IMR-90 (cell line): ENCODE measurements at regions not wholly inside any gene's neighbourhood (a gene's known extent, or its start where the extent isn't known, plus 50 kb on each side); places are given as distances from the start of the nearest gene placed in this dataset.

ENCODE experiments used
- ATAC-seq: fragments of 200-7000 bp; cut with Tn5 transposase; 2 replicates; pipeline ENCODE4 v1.9.1; 2020; ENCODE audit warnings: low read depth, mild to moderate bottlenecking, moderate library complexity
- BruUV-seq: library from RNA; stranded (reverse); fragments of 400-500 nt; replicated peaks from 2 replicates; lab custom pipeline; 2021; lab: Mats Ljungman, UMichigan
- CTCF ChIA-PET: fragments of 300-600 bp; formaldehyde crosslinking; extraction: SDS; loops from one replicate; lab custom pipeline; 2021; ENCODE audit warnings: antibody characterized with exemption; lab: Yijun Ruan, JAX
- POLR2A ChIA-PET: fragments of 300-600 bp; sonication (Branson Sonifier 250); formaldehyde crosslinking; loops from one replicate; lab custom pipeline; 2022; ENCODE audit warnings: antibody characterized with exemption; ENCODE audit not compliant: unreplicated experiment; lab: Charles Lee
- DNase-seq: peaks from one replicate; pipeline ENCODE4 v3.0.0; 2013
- H2AFZ ChIP-seq: replicated peaks from 2 replicates; pipeline ENCODE3; 2013; ENCODE audit warnings: low read length, mild to moderate bottlenecking; ENCODE audit not compliant: poor library complexity
- H2AK5ac ChIP-seq: 2 replicates; pipeline ENCODE4 v1.6.1; 2013; ENCODE audit warnings: low read depth, low read length, inconsistent platforms
- H2AK9ac ChIP-seq: replicated peaks from 2 replicates; pipeline ENCODE3; 2013; ENCODE audit warnings: mild to moderate bottlenecking, low read depth, low read length, moderate library complexity; ENCODE audit not compliant: poor library complexity
- H2BK120ac ChIP-seq: 2 replicates; pipeline ENCODE4 v1.6.1; 2013; ENCODE audit warnings: low read depth, low read length, inconsistent platforms
- H2BK15ac ChIP-seq: 3 replicates; pipeline ENCODE4 v1.6.1; 2013; ENCODE audit warnings: low read depth, low read length, inconsistent platforms
- H2BK20ac ChIP-seq: 2 replicates; pipeline ENCODE4 v1.6.1; 2013; ENCODE audit warnings: low read depth, mild to moderate bottlenecking, inconsistent platforms, low read length, moderate library complexity
- H2BK5ac ChIP-seq: 2 replicates; pipeline ENCODE4 v1.6.1; 2013; ENCODE audit warnings: mild to moderate bottlenecking, low read depth, low read length, inconsistent platforms; ENCODE audit not compliant: poor library complexity, severe bottlenecking
- H3K14ac ChIP-seq: replicated peaks from 2 replicates; pipeline ENCODE4 v1.6.1; 2013; ENCODE audit warnings: low read depth, low read length, inconsistent platforms
- H3K18ac ChIP-seq: 2 replicates; pipeline ENCODE4 v1.6.1; 2013; ENCODE audit warnings: low read depth, low read length, control low read depth
- H3K23ac ChIP-seq: 2 replicates; pipeline ENCODE4 v1.6.1; 2013; ENCODE audit warnings: low read depth, low read length, inconsistent platforms
- H3K27ac ChIP-seq: 2 replicates; pipeline ENCODE4 v1.5.1; 2013; ENCODE audit warnings: mild to moderate bottlenecking, control low read depth, low read length; ENCODE audit not compliant: insufficient read depth
- H3K27me3 ChIP-seq: 2 replicates; pipeline ENCODE4 v1.6.1; 2013; ENCODE audit warnings: low read length; ENCODE audit not compliant: control insufficient read depth, insufficient read depth
- H3K36me3 ChIP-seq: 2 replicates; pipeline ENCODE4 v1.6.1; 2013; ENCODE audit warnings: low read length, mixed read lengths; ENCODE audit not compliant: control insufficient read depth, insufficient read depth
- H3K4ac ChIP-seq: 2 replicates; pipeline ENCODE4 v1.6.1; 2013; ENCODE audit warnings: low read depth, low read length, inconsistent platforms
- H3K4me1 ChIP-seq: 2 replicates; pipeline ENCODE4 v1.6.1; 2013; ENCODE audit warnings: low read length, mixed read lengths; ENCODE audit not compliant: control insufficient read depth, insufficient read depth
- H3K4me2 ChIP-seq: 2 replicates; pipeline ENCODE4 v1.6.1; 2013; ENCODE audit warnings: low read depth, mild to moderate bottlenecking, control low read depth, low read length, moderate library complexity
- H3K4me3 ChIP-seq: 2 replicates; pipeline ENCODE4 v1.5.1; 2013; ENCODE audit warnings: low read depth, mild to moderate bottlenecking, control low read depth, low read length, moderate library complexity; ENCODE audit not compliant: insufficient read depth
- H3K56ac ChIP-seq: 2 replicates; pipeline ENCODE4 v1.6.1; 2013; ENCODE audit warnings: low read length, inconsistent platforms; ENCODE audit not compliant: insufficient read depth; ENCODE audit errors: extremely low read depth
- H3K79me1 ChIP-seq, 2 experiments: 2 replicates each; pipeline ENCODE4 v1.6.1; 2013; ENCODE audit warnings: low read length in 2 of 2, inconsistent platforms in 1 of 2, low read depth in 1 of 2
- H3K9ac ChIP-seq: 2 replicates; pipeline ENCODE4 v1.6.1; 2013; ENCODE audit warnings: low read depth, low read length, control low read depth
- H3K9me1 ChIP-seq: 2 replicates; pipeline ENCODE4 v1.6.1; 2013; ENCODE audit warnings: low read length, inconsistent platforms; ENCODE audit not compliant: insufficient read depth
- H3K9me3 ChIP-seq: 2 replicates; pipeline ENCODE4 v1.6.1; 2013; ENCODE audit warnings: low read length; ENCODE audit not compliant: control insufficient read depth, insufficient read depth
- H4K20me1 ChIP-seq: 2 replicates; pipeline ENCODE4 v1.6.1; 2013; ENCODE audit warnings: low read length, inconsistent platforms; ENCODE audit not compliant: insufficient read depth
- H4K5ac ChIP-seq: 2 replicates; pipeline ENCODE4 v1.6.1; 2013; ENCODE audit warnings: mild to moderate bottlenecking, low read depth, low read length, control low read depth
- H4K8ac ChIP-seq, 2 experiments: 2 replicates each; pipeline ENCODE4 v1.6.1; 2013; ENCODE audit warnings: low read depth in 2 of 2, low read length in 2 of 2, control low read depth in 1 of 2, inconsistent platforms in 1 of 2
- H4K91ac ChIP-seq: 2 replicates; pipeline ENCODE4 v1.6.1; 2013; ENCODE audit warnings: low read depth, low read length, inconsistent platforms; ENCODE audit not compliant: insufficient read depth
- BHLHE40 ChIP-seq: fragments of 150-350 bp; IDR thresholded peaks from 2 replicates; pipeline ENCODE4 v1.6.1; 2016; ENCODE audit warnings: mild to moderate bottlenecking, low read depth, low read length
- CEBPB ChIP-seq: IDR thresholded peaks from 2 replicates; pipeline ENCODE4 v1.6.1; 2012; ENCODE audit warnings: low read depth, low read length, improper control_type of control experiment
- CTCF ChIP-seq: conservative IDR thresholded peaks from 2 replicates; pipeline ENCODE4 v1.5.1; 2012; ENCODE audit warnings: mild to moderate bottlenecking, low read depth, low read length, improper control_type of control experiment
- ELK1 ChIP-seq: fragments of 150-350 bp; IDR thresholded peaks from 2 replicates; pipeline ENCODE4 v1.6.1; 2016; ENCODE audit warnings: low read depth, mild to moderate bottlenecking, low read length, moderate library complexity, borderline replicate concordance
- FOS ChIP-seq: fragments of 150-350 bp; IDR thresholded peaks from 2 replicates; pipeline ENCODE4 v1.6.1; 2016; ENCODE audit warnings: low read depth, low read length
- MAFK ChIP-seq: IDR thresholded peaks from 2 replicates; pipeline ENCODE4 v1.6.1; 2012; ENCODE audit warnings: low read depth, low read length, improper control_type of control experiment
- MAZ ChIP-seq: IDR thresholded peaks from 2 replicates; pipeline ENCODE4 v1.6.1; 2012; ENCODE audit warnings: low read depth, mild to moderate bottlenecking, low read length, improper control_type of control experiment, moderate library complexity, borderline replicate concordance
- NFE2L2 ChIP-seq: fragments of 150-350 bp; IDR thresholded peaks from 2 replicates; pipeline ENCODE4 v1.6.1; 2016; ENCODE audit warnings: low read depth, mild to moderate bottlenecking, low read length
- RCOR1 ChIP-seq: IDR thresholded peaks from 2 replicates; pipeline ENCODE4 v1.6.1; 2012; ENCODE audit warnings: mild to moderate bottlenecking, low read length, improper control_type of control experiment; ENCODE audit not compliant: insufficient replicate concordance
- SMC3 ChIP-seq: fragments of 150-350 bp; IDR thresholded peaks from 2 replicates; pipeline ENCODE4 v1.6.1; 2016; ENCODE audit warnings: low read depth, mild to moderate bottlenecking, antibody characterized with exemption, low read length, moderate library complexity
- USF2 ChIP-seq: fragments of 150-350 bp; IDR thresholded peaks from 2 replicates; pipeline ENCODE4 v1.6.1; 2017; ENCODE audit warnings: mild to moderate bottlenecking, antibody characterized with exemption, low read length, low read depth
- WGBS, 2 experiments: methylation state at CpG; one replicate each; pipeline versions ENCODE4 v1.1.5 to v1.1.7; 2013; ENCODE audit warnings: missing lambda C conversion rate in 2 of 2; ENCODE audit not compliant: insufficient read length in 1 of 2; ENCODE audit errors: extremely low coverage in 2 of 2; 5-methylcytosine and 5-hydroxymethylcytosine counted together
- dilution Hi-C: fragments of 300-500 bp; cut with HindIII; formaldehyde crosslinking; loops from one replicate; pipeline ENCODE4 v1.14.3; 2018; ENCODE audit warnings: low sequenced_read_pairs; ENCODE audit not compliant: unreplicated experiment
- in situ Hi-C: fragments of 300-500 bp; cut with MboI; formaldehyde crosslinking; loops from 3 replicates; pipeline ENCODE4 v1.14.3; 2019; ENCODE audit warnings: low sequenced_read_pairs, inconsistent platforms, mixed read lengths
- intact Hi-C: fragments of 100-400 bp; cut with micrococcal nuclease; formaldehyde crosslinking; loops from 2 replicates; pipeline ENCODE4 v1.10.0; 2022

- Histone ChIP-seq H2AK9ac (no peak overlapping the region), H3K18ac (no peak overlapping the region), H3K9me1 (no peaks in the 10 kb centered on the region), H3K23ac (no peak overlapping the region), H3K9ac (no peak overlapping the region), H3K4me1 (no peaks in the 10 kb centered on the region), H2AFZ (no peak overlapping the region), H3K9me3 (peaks cover 3% of the 10 kb centered on the region; the same call in 1 of the 2 replicates), H4K91ac (no peak overlapping the region), H3K36me3 (no peaks in the 10 kb centered on the region), H2BK15ac (no peak overlapping the region), H3K4ac (no peak overlapping the region), H2BK5ac (no peak overlapping the region), H3K56ac (no peak overlapping the region), H4K5ac (no peak overlapping the region), H3K27ac (no peak overlapping the region), H2BK20ac (no peak overlapping the region), H3K79me1 (no peaks in the 10 kb centered on the region), H2BK120ac (no peak overlapping the region), H3K4me3 (no peak overlapping the region), H2AK5ac (no peak overlapping the region), H3K27me3 (no peaks in the 10 kb centered on the region), H4K8ac (no peak overlapping the region), H4K20me1 (no peaks in the 10 kb centered on the region), H3K14ac (no peak overlapping the region), H3K4me2 (no peak overlapping the region)
- no peak for DNase-seq
- dilution Hi-C loops, result no loop called here
- WGBS, 2 experiments, result no CpG with 5 or more reads among the region's 1 CpG
- BruUV-seq, result no TSS peak
- in situ Hi-C loops, result no loop called here
- TF ChIP-seq MAZ (no peak), NFE2L2 (no peak), FOS (no peak), BHLHE40 (no peak), RCOR1 (no peak), ELK1 (no peak), CEBPB (no peak), USF2 (no peak), SMC3 (no peak), MAFK (no peak), CTCF (no peak)
- no peak for ATAC-seq
- ChIA-PET CTCF (interaction anchor here (0.6 kb wide), 2 partner anchors 90 to 300 kb away, joined by 3 to 8 read pairs; no protein-coding TSS in a partner anchor), POLR2A (no interaction called here)
- intact Hi-C loops, result no loop called here
Measured at GRCh38 chr2:153079315-153079714, 360.9 kb downstream of the ARL6IP6 start.
